HG03460 (cell line): ENCODE measurements at regions not wholly inside any gene's neighbourhood (a gene's known extent, or its start where the extent isn't known, plus 50 kb on each side); places are given as distances from the start of the nearest gene placed in this dataset.

Source experiments
- ATAC-seq: cut with Tn5 transposase; IDR thresholded peaks from one replicate; pipeline ENCODE4 v1.9.1; 2021; ENCODE audit not compliant: unreplicated experiment

DNA sequence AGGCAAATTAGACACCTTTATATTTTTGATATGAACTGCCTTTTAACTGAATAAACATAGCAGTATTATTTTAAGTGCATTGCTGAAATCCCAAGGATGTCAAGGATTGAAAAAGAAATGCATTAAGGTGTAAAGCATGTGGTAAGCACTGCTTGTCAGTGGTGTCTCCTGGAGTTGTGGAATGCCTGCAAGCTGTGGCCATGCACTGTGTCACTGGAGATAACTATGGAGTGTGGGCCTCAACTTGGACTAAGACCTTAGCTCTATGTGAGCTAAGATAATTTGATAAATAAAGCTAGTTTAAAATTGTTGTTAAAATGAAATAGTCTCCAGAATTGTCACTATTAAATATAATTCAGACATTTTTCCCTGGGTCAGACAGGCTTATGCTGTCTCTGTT is 156.6 kb upstream of the OPRM1 start:
- ATAC-seq: no peak

DNA sequence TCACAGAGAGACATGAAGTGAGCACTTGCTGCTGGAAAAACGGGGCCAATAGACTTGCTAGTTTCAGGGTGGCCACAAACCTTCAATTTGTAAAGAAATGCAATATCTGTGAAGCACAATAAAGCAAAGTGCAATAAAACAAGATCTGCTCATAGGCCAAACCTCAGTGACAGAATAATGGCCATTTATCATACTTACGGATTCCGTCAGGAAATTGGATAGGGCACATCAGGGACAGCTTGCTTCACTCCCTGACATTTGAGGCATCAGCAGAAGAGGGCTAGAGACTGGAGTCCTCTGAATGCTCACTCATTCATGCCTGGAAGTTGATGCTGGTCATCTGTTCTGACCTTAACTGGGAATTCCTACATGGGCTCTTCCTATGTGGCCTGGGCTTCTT is 165.5 kb upstream of the OPRM1 start:
- no peak for ATAC-seq

DNA sequence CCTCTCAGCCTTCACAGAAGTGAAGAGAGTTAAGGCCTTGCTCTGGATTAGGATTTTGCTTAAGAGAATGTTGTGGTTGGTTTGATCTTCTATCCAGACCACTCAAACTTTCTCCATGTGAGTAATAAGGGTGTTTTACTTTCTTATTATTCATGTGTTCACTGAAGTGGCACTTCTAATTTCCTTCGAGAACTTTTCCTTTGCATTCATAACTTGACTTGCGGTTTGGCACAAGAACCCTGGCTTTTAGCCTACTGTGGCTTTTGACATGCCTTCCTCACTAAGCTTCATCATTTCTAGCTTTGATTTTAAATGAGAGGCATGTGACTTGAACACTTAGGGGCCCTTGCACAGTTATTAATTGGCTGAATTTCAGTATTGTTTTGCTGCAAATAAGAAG is 166.1 kb upstream of the OPRM1 start:
- ATAC-seq: no peak

DNA sequence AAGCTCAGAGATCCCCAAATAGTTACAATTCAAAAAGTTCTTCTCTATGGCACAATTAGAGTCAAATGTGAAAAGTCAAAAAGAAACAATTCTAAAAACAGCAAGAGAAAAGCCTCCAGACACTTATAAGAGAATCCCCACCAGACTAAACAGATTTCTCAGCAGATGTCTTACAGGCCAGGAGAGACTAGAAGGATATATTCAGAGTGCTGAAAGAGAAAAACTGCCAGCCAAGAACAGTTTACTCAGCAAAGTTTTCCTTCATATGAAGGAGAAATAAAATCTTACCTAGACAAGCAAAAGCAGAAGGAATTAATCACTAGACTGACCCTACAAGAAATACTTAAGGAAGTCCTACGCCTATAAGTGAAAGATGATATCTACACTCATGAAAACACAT is 176.1 kb upstream of the OPRM1 start:
- no peak for ATAC-seq

DNA sequence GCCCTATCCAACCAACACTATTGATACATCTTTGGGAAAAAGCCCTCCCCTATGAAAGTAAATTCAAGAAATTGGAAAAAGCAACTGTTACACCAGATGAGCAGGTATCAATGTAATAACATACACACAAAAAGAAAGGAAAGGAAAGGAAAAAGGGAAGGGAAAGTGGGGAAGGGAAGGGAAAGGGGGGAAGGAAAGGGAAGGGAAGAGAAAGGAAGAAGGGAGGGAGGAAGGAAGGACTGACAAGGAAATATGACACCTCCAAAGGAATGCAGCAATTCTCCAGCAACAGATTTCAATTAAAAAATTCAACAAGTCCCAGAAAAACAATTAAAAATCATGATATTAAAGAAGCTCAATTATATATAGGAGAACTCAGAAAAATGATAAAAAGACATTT is 176.9 kb upstream of the OPRM1 start:
- ATAC-seq: no peak

DNA sequence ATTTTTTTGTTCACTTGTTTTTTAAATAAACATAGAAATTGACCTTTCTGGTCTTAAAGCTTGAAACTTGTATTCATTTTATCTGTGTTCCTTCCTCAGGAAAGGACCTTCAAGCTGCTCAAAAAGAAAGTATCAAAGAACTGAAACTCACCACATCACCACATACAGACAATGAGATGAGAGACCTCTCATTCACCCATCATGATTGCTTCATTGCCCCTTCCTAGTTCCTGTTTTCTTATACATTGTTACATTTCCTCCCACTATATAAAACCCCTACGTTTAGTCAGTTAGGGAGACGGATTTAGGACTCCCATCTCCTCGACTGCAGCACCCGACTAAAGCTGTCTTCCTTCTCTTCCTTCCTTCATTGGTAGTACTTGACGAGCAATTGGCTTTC is 180.5 kb upstream of the OPRM1 start:
- peak; percentile 66 for ATAC-seq

DNA sequence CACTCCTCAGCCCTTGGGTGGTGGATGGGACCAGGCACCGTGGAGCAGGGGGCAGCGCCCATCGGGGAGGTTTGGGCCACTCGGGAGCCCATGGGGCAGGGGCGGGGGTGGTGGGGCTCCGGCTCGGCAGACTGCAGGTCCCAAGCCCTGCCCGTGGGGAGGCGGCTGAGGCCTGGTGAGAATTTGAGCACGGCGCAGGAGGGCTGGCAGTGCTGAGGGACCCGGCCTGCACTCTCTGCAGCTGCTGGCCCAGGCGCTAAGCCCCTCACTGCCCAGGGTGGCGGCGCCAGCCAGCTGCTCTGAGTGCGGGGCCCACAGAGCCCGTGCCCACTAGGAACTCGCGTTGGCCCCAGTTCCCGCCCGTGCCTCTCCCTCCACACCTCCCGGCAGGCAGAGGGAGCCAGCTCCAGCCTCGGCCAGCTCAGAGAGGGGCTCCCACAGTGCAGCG is 182.1 kb upstream of the OPRM1 start:
- no peak for ATAC-seq

DNA sequence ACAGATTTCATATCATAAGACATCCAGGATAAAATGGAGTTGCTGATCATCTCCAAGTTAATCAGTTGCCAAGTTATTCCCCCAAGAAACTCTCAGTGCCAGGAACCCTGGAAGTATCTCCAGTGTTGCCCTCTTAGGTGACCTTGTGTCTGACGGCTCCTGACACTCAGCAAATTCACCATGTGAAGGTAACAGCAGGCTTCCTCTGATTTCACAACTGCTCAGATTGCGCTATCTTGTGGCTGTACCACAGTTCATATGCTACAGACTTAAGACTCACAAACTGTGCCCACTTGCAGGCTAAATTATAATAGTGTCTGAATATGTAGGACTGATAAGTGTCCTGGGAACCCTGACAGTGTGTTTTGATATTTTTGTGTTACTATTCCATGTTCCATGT is 186.6 kb upstream of the OPRM1 start:
- ATAC-seq: no peak

DNA sequence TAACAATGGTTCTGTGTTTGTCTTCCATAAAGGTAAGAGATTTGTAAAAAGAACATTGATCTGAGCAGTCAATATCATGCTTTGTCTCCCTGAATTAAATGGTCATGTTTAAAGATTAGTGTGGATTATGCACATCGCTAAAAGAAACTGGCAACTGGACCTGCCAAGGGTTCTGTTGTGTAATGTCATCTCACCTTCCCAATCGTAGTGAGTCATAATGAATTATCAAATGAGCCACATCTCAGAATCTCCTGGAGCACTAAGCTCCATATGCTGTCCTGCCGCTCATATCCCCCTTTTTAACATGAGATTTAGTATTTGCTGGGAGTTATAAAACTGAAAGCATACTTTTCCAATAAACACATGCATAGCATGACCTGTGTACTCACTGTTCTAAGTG is 187.0 kb upstream of the OPRM1 start:
- ATAC-seq: no peak

DNA sequence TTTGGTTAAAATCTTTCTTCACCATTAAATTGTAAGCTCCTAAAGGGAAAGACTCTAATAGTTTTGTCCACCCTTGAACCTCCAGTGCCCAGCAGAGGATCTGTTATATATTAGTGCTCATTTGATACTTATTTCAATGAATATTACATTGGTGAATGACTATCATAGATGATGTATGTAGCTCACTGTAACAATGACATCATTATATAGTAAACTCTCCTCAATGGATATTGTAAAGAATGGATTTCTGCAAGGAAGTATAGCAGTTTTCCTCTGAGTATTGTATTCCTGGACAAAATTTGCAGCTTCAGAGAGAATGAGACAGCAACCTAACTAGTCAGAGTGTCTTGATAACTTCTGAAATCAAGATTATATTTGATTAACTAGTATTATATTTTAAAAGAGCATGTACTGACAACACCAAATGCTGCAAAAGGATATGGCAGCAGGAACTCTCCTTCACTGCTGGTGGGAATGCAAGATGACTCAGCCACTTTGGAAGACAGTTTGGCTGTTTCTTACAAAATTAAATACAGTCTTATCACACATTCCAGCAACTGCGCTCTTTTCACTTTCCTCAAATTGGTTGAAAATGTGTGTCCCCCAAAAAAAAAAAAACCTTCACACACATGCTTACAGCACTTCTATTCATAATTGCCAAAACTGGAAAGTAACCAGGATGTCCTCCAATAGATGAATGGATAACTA is 189.8 kb upstream of the OPRM1 start:
- ATAC-seq: no peak

DNA sequence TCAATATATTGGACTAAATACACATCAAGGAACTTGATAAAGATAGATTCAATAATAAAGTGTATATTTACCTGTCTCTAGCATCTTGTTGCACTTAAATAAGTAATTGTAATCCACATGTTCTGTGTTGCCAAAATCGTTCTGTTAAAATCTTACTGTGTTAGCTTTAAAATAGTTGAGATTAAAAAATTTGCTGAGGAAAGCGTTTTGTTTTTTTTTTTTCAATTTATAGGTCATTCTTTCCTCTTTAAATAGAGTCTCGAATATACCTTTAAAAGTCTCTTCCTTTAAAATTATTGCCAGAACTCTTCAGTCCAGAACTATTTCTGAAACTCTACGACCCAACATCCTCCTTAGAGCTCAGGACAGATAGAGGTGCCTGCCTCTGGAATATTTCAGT is 195.6 kb upstream of the OPRM1 start:
- no peak for ATAC-seq

DNA sequence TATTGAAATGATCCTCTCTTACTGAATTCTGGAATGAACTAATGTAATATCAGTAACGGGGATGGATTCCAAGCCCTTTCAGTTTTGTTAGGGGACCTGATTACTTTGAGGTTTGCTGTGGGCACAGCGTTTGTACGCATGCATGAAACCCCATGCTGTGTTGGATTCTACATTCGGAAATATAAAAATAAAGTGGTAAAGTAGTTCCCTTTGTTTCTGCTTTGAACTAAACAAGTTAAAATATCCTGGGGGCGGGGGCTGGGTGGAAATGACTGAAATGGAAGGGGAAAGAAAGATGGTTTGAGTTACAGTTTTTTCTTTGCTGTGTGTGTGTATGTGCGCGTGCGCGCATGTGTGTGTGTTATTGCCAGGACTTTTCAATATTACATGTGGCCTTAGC is 196.5 kb upstream of the OPRM1 start:
- no peak for ATAC-seq

DNA sequence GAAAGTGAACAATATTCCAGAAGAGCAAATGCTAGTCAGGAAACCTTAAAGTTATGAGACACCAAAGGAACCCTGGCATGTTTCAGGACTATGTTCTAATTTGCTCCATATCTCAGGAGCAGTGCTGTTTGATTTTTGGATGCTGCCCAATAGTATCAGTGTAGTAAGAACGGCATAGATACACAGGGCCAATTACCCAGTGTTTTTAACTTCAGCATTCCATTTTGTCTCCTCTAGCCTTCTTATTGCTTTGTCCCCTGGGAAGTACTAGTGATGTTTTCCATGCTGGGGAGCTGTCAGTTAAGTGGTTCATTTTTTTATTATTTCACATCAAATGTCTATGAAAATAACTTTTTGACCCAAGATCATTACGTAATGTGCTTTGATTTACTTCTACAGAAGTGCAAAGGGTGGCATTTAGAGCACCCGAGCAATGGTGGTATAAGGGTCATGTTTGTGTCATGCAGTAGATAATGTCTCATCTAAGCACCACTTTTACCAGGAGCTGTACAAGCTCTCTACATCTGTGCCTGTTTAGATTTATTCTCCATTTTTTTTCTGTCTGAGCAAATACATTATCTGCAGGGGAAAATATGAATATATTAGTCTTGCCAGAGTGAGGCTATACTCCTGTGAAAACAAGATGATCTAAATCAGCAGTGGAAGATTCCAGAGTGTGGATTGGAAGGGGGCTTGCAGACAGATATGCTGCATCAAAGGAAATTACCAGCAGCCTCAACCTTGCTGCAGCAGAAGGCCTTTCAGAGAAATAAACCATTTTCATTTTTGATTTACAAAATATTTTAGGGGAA is 198.8 kb upstream of the OPRM1 start:
- ATAC-seq: no peak

DNA sequence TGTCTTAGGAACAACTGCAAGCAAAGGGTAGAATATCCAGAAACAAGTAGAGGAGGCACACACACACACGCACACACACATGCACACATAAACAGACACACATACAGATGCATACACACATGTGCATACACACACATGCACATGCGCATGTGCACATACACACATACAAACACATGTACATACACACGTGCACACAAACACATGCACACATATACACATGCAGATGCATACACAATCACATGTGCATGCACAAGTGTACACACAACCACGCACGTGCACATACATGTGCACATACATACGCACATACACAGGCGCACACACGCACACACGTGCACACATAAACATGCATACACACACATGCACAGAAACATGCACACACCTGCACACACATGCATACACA is 206.5 kb upstream of the OPRM1 start:
- no peak for ATAC-seq

DNA sequence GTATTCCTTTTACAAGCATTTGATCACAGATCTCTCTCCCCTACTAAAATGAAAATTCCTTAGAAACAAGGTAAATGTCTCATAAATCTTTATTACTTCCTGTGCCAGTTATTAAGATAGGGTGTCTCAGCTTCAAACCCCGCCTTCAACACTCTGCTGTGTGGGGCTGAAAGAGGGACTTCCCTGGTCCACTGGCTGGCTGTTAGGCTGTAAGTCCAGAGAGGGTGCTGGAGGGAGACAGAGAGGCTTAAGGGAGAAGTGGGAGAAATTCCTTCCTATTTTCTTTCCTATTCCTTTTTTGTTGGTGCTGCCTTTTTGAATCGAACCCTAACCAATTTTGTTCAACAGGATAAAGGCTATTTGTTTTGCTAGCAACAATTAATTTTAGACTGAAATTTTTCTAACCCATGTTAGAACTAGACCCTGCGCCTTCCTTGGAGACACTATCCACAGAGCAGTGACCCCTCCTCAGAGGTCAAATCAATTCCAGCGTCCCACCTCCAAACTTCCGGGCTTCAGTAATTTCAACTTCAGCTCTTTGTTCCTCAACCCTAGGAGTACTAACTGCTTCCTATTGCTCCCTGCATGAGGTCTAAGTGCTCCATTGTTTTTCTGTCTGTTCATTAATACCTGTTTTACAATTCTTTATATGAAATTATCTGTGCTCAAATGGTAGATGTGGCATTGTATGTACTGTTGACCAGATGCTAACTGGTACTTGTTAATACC is 207.5 kb upstream of the OPRM1 start:
- ATAC-seq: no peak

DNA sequence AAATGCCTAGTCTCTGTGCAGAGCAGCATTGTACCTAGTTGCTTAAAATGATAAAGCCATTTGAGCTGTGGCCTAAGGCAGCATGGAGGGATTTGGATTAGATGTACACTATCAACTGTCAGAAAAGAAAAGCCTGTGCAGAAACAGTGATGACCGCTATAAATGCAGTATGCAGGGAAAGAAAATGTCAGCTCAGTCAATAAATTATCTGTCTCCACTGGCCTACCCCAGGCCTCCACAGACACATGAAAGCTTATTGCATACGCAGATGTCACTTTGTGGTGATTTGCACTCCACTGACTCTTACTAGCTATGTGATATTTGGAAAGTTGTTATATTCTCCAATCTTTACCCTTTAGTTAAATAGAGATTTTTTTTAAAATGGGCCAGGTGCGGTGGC is 221.9 kb upstream of the OPRM1 start:
- ATAC-seq: no peak

DNA sequence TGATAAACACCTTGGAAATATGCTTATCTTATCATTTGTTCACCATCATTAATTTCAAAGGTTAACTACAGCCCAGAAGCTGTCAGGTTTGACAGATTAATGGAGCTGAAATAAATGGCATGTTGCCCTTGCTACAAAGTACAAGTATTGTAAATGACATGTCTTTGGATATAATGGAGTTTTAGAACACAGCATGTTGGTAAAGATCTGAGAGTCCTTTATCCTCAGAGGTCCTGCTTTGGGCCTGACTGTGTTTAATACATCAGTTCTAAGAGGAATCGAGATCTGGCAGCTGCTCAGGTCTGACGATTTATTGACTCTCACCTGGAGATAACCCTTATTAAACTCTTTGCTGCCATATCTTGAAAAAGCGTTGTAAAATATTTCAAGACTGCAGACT is 222.7 kb upstream of the OPRM1 start:
- no peak for ATAC-seq

DNA sequence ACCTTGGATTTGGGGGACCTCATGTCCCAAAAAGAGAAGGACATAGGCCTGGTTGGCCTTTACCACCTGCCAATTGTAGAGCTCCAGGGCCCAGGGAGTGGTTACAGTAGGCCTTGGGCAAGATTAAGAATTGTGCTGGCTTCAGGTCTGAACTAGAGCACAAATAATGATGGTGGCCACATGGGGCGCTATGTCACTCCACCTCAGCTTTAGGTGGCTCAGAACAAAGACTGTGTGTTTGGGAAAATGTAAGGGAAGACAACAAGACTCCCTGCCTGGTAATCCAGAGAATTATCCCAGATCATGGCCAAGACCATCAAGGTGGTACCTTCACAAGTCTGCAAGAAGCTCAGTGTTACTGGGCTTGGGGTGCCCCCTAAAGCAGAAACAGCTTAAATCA is 224.9 kb upstream of the OPRM1 start:
- no peak for ATAC-seq

DNA sequence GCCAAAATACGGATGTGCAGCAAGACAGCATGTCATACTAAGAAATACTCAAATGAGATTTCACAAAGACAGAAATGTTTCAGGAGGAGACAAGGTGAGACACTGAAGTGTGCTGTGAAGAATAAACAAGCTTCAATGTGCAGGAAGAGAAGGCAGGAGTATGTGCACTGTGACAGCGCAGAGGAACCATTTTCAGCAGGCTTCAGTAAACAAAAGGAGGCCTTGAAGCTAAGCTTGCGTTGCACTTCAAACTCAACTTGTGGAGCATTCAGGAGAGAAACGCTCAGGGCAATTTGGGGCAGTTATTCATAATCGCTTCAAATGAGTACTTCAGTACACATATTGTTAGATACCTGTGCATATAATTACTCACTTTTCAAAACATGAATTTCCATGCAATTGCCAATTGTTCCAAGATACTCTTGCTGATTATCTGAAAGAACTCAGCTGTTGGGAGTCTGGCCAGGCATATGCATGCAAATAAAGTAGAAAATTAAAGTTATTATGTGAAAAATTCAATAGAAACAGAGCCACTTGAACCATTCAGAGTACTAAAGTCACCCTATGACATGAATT is 234.2 kb upstream of the OPRM1 start:
- ATAC-seq: no peak

DNA sequence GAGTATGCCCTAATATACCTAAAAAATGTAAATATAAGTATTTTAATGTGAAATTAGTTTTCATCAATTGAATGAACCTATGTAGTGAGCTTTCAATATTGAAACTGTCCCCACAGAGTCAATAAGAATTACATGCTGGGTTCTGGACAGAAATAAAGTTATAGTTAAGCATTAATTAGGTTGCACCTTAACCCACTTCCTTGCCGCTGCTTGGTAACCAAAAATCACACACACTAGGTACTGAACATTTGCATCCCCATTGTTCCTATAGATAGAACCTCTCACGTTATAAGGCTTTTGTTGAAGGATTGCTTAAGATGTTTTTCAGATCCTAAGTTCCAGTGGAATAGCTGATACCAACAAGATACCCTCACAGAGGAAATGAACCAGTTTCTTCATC is 237.1 kb upstream of the OPRM1 start:
- ATAC-seq: no peak

DNA sequence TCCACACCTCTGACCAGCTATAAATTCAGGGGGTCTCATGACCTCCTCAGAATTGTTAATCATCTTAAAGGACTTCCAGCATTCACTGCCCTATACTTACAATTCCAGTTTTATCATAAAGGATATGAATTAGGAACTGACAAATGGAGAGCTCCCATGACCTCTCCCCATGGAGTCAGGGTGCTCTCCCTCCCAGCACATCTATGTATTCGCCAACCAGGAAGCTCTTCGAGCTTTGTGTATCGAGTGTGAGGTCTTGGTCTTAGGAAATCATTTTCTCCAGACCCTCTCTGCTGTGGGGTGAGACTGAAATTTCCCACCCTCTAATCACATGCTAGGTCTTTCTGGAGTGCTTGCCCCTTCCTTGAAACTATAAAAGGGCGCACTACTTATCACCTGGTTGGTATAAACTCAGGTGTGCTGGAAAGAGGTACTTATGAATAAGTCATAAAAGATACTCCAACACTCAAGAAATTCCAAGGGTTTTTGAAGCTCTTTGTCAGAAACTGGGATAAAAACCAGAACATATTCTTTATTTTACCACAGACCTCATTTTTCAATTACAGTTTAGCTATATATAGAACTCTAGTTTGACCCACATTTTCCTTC is 238.4 kb upstream of the OPRM1 start:
- ATAC-seq: no peak
